ENCODE measurements at regions not wholly inside any gene's neighbourhood (a gene's known extent, or its start where the extent isn't known, plus 50 kb on each side); places are given as distances from the start of the nearest gene placed in this dataset.

DNA sequence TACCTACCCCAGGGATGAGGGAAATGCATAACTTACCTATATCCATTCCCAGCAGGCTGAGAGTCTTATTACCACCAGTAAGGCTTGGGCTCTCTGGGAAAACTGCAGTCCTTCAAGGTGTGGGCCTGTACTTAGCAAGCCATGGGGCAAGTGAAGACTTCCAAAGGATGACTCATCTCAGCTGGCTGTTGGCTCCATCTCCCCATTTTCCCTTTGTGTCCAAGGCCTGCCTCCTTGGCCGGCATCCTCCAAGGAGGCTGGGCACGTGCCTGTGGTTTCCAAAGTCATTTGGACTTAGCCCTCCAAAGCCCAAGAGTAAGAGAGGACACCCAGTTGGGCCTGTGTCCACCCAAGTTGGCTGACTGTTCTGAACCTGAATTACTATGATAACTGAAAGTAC lies 89.8 kb downstream of the TMEM100 start:
- DNase-seq, result no peak

- DNase-seq, result no peak
Measured at GRCh38 chr17:55632236-55632635, 90.4 kb downstream of the TMEM100 start.

DNA sequence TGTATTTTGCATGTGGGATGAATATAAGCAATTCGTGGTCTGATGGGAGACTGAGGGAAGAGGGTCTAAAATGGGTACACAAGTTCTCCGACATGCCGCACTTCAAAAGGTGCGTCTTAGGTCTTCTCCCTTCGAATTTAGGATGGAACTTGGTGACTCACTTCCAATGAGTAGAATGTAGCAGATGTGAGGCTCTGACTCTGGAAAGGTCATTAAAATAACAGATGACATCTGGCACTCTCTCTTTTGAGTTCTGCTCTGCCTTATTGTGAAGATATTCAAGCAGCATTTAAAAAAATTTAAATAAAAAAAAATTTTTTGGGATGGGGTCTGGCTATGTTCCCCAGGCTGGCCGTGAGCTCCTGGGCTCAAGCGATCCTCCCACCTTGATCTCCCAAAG lies 92.7 kb downstream of the TMEM100 start:
- DNase-seq, result no peak

DNA sequence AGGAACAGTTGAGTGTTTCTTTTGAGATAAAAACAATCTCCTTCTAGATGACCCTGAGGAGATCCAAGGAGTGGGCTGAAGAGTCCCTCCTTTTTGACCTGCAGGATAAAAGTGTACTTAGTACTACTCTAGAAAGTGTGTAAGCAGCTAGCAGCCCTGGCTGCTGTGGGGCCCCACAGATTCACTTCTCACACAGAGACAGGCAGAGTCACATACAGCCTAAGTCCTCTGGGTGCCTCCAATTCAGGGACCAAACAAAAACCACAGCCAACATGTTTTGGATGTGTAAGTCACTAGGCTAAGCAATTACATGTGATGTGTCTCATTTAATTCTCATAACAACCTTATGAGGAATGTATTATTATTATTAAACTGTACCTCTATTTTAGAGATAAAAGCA lies 97.1 kb downstream of the TMEM100 start:
- DNase-seq, result no peak

DNA sequence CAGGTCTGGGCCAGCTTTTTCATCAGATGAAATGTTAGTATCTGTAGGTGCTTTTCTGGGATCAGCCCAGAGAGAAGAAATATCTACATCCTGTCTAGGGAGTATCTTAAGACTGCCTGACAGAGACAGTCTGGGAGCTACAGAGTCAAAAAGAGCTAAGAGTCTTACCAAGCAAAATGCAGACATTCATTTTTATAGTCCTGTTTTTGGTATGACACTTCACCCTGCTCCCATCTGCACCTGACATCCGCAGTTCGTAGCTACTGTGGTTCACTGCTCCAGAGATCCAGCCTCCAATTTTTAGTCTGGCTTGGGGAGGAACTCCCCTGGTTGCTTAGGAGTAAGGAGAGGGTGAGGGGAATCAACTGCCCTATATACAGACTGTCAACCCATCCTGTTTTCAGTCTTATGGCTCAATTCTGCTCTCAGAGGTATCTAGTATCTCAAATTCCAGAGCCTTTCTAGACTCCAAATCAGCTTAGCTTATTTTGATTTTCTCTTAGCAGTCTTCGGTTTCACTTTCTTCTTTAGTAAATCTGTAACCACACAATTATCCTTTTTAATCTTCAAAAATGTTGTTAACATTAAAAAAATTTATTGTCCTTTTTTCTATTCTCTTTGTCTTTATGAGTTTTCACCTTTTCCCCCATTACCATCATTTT lies 97.8 kb downstream of the TMEM100 start:
- DNase-seq, result no peak

DNA sequence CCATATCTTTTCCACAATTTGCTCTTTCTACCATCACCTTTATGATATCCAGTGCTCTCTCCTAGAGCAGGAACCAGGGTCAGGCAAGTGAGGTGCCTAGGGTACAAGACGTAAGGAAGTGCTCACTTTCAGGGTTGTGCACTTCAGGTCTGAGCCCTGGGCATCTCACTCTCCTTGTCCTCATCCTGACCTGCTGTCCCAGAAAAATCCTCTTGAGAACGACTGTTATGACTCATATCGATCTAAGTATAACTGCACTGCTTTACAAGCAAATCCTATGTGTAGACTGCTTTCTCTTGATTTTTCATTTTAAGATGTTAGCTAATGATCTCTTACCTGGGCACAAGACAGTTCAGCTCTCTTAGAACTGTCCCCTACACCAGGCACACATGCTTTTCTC lies 100.1 kb downstream of the TMEM100 start:
- DNase-seq, result no peak

DNA sequence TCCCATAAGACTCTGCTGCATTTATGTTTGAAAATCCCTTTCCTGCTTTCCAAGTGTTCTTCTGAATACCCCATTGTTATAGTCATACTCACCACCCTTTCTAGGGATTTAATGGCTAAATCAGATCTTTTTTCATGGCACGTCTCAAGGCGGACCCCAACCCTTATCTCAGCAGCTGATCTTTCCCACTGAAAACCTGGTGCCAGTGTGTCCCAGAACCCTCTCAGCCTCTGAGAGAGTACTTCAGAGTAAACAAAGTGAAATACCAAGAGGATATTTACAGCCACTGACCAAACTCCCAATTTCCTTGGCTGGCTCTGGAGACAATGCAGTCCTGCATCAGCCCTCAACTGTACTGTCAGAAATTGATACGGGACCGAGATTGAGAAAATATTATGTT lies 101.7 kb downstream of the TMEM100 start:
- no peak for DNase-seq

GRCh38 chr17:55620023-55620422 lies 102.6 kb downstream of the TMEM100 start:
- DNase-seq, result no peak

DNA sequence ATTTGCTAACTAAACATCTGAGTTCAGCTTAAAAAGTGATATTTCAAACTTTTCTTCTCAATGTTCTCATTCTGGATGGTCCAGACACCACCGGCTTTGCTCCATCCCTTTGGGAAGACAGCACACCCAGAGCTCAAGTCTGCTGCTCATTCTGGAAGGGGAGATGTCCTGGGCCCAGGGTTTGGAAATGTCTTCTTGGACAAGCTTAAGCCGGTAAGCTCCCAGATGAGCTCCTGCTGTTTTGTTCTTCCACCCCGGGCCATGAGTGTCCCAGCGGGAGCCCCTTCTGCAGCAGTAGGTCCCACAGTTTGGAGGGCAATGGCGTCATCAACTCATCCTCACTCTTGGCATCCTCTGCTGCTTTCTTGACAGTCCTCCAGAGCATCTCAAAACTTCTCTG lies 105.2 kb downstream of the TMEM100 start:
- DNase-seq, result no peak

- no peak for DNase-seq
Measured at GRCh38 chr17:55614061-55614460, 102.8 kb upstream of the SMIM36 start.

DNA sequence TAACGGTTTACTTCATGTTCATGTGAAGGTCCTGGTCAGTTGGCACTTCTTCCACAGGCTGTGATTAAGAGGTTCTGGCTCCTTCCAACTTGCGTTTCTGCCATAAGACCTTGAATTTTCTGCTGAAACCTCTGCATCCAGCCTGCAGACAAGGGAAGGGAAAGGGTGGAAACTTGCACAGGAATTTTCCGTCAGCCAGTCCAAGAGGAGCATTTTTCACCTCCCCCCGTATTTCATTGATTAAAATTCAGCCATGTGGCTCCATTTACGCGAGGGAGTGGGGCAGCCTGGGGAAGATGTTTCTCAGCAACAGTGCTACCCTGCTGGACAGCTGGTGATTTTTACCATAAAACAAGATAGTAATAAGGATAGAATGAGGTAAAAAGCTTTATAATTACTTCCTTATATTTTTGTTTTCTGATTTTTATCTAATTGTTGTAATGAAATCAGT lies 101.5 kb upstream of the SMIM36 start:
- DNase-seq, result no peak

DNA sequence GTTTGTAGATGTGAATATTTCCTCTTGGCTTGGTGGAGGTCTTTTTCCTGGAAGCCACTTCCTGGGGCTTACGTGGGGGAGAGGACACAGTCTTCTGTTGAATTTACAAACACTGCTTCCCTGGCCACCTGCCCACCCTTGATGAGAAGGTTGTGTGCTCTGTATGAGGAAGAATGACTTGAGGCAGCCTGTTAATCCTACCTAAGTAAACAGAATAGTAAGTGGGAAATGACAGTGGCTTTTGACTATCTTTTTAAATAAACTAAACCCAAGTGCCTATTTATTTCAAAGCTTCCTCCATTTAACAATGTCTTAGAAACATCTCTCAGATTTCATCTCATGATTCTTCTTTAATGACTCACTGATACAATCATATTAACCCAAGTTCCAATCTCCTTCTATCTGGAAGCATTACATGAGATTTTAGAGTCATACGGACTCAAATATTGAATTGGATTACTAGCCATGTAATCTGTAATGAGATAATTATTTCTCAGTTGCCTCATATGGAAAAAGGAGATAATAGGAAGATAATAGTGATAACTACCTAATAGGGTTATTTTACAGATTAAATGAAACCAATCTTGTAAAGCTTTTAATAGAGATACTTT lies 96.6 kb upstream of the SMIM36 start:
- DNase-seq, result no peak

- no peak for DNase-seq
Measured at GRCh38 chr17:55606488-55606815, 95.2 kb upstream of the SMIM36 start.

DNA sequence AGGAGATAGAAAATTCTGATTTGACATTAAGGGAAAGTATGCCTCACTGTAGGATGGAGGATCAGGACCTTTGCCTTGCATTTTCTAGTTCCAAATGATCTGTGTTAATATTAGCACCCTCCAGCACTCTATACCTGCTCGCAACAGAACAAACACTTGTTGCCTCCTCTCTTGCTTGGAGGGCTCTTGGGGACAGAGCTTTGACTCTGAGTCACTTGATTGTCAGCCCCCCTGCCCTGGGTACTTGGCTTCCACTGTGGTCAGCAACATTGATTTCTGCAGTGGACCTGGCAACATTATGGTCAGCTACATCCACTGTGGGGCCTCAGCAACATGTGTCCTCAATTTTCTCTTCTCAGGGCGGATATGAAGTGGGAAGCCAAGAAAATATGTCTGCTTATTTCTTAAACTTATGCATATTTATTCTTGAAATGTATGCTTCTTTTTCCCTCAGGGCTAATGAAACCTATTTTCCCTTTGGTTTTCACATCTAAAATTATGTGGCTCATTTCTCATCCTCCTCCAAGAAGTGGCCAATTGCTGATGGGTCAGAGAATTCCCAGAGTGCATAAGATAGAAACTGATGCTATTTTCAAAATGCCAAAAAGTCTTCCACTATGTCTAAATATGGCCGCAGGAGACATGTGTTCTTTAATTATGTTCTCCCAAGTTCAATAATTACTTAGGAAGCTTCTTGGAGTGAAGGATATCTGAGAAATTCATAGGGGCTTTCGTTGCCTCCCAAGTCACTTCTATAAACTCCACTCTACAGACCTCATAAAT lies 94.6 kb upstream of the SMIM36 start:
- DNase-seq, result no peak

- peak; percentile 29 for DNase-seq
Measured at GRCh38 chr17:55601874-55602364, 90.7 kb upstream of the SMIM36 start.

DNA sequence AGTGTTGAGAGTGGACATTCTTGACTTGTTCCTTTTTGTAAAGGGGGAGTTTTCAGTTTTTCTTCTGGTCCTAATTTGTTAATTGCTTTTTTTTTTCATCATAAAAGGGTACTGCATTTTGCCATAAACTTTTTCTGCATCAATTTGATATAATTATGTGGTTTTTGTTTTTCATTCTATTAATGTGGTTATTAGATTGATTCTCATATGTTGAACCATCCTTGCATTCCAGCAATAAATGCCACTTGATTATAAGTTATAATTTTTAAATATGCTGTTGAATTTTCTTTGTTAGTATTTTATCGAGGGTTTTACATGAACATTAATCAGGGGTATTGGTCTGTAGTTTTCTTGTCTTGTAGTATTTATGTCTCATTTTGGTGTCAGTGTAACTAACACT lies 87.2 kb upstream of the SMIM36 start:
- no peak for DNase-seq

GRCh38 chr17:55588446-55589242 lies 77.4 kb upstream of the SMIM36 start:
- DNase-seq, result no peak

DNA sequence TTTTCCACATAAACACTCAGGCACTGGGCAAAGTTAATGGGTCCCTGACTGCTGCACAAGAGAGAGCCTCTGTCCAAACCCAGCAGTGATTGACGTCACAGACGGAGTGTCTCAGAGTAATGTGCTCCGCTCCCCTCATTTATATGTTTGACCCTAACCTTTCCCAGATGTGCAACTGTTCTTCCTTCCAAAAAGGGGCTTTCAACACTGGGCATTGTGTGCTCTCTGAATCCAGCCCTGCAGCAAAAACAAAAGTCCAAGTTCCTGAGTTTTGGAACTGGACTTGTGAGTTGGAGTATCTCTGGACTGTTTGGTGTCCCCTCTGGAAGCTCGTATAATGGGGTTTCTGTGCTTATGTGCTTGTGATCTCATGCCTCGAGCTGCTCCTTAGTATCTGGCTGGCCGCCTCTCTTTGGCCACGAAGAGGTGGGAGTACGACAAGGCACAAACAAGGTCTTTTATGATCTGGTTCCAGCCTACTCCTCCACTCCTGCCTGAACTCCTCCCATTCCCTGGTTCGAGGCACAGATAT lies 76.4 kb upstream of the SMIM36 start:
- no peak for DNase-seq

GRCh38 chr17:55585629-55586028 lies 74.4 kb upstream of the SMIM36 start:
- no peak for DNase-seq

- DNase-seq, result no peak
Measured at GRCh38 chr17:55584861-55585260, 73.6 kb upstream of the SMIM36 start.

DNA sequence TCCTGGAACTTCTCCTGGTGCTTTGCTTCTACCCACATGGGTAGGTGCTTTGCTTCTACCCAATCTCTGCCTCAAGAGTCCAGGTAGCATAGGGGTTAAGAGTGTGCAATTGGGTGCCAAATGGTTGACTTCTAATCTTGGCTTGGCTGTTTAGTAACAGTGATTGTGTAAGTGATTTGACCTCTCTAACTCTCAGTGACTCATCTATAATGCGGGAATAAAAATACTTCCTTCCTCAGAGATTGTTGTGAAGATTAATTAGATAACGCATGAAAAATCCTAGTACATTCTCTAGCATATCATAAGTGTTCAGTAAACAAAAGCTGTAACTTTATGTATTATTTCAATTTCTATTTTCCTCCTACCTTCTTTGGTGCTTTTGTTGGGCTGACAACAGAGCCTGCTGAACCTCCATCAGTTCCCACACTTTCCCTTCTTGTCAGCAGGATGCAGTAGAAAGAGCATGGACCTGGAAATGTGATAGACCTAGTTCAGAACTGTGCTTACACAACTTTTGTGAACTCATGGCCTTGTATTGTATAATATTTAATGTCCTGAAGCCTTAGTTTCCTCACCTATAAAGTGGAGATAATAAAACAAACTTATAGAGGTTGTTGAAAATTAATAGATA lies 72.9 kb upstream of the SMIM36 start:
- no peak for DNase-seq

GRCh38 chr17:55582897-55583296 lies 71.6 kb upstream of the SMIM36 start:
- no peak for DNase-seq
